ENCODE measurements at regions not wholly inside any gene's neighbourhood (a gene's known extent, or its start where the extent isn't known, plus 50 kb on each side); places are given as distances from the start of the nearest gene placed in this dataset.

GRCh38 chr15:95681836-95682544 lies 648.5 kb upstream of the NR2F2 start:
- no peaks in the 10 kb centered on the region for H3K9me1 ChIP-seq (ENCODE audit: control insufficient read depth, extremely low read depth, insufficient read depth, low read length)

GRCh38 chr15:95684126-95684525 lies 646.4 kb upstream of the NR2F2 start:
- H3K79me2 ChIP-seq (ENCODE audit: control insufficient read depth, insufficient read depth, low read length), result no peaks in the 10 kb centered on the region
- FAIRE-seq, result no peak
- no peak for DNase-seq (ENCODE audit: low read depth, low spot score)
- peaks cover 21% of the 10 kb centered on the region for H3K4me1 ChIP-seq (ENCODE audit: control insufficient read depth, extremely low read depth, insufficient read depth, low read length)
- H3K4me3 ChIP-seq (ENCODE audit: control insufficient read depth in 2 of 3, extremely low read depth in 1 of 3, insufficient read depth in 2 of 3, low read depth in 1 of 3, low read length in 3 of 3), result no peak overlapping the region
- H2AFZ ChIP-seq (ENCODE audit: control insufficient read depth, low read length), result peak overlapping the region; percentile 0
- H3K9ac ChIP-seq (ENCODE audit: control insufficient read depth, extremely low read depth, insufficient read depth, low read length), result no peak overlapping the region
- no peaks in the 10 kb centered on the region for H3K9me3 ChIP-seq (ENCODE audit: control insufficient read depth, low read depth, low read length)
- TF ChIP-seq CTCF (optimal IDR thresholded peaks at IDR 0.05 in 1 of 3, IDR thresholded peaks at IDR 0.05 in 1 of 3, conservative IDR thresholded peaks at IDR 0.05 in 1 of 3; ENCODE audit: extremely low read depth in 1 of 3, insufficient read depth in 2 of 3, low read length in 3 of 3), result no peak
- no peak for TF ChIP-seq EZH2 (IDR thresholded peaks at IDR 0.05; ENCODE audit: low read length)
- H4K20me1 ChIP-seq (ENCODE audit: control insufficient read depth, extremely low read depth, insufficient read depth, low read length), result no peaks in the 10 kb centered on the region
- H3K36me3 ChIP-seq (ENCODE audit: control insufficient read depth in 2 of 2, extremely low read depth in 1 of 2, insufficient read depth in 2 of 2, low read length in 2 of 2), result no peaks in the 10 kb centered on the region
- no peaks in the 10 kb centered on the region for H3K9me1 ChIP-seq (ENCODE audit: control insufficient read depth, extremely low read depth, insufficient read depth, low read length)
- no peaks in the 10 kb centered on the region for H3K27me3 ChIP-seq (ENCODE audit: control insufficient read depth, extremely low read depth, insufficient read depth, low read length)
- dilution Hi-C loops (cut with MboI; ENCODE audit: extremely low pct_ligation_motif_present, low sequenced_read_pairs), result no loop called here
- H3K4me2 ChIP-seq (ENCODE audit: control insufficient read depth, extremely low read depth, insufficient read depth, low read depth, low read length), result peak overlapping the region; percentile 50
- H3K27ac ChIP-seq (ENCODE audit: control insufficient read depth, insufficient read depth, low read length), result peak overlapping the region; percentile 68

More at GRCh38 chr15:95681836-95682544, 648.5 kb upstream of the NR2F2 start:
- Histone ChIP-seq H3K4me2 (ENCODE audit: control insufficient read depth, extremely low read depth, insufficient read depth, low read depth, low read length) (no peak overlapping the region), H2AFZ (ENCODE audit: control insufficient read depth, low read length) (peak overlapping the region; percentile 24), H3K9me3 (ENCODE audit: control insufficient read depth, low read depth, low read length) (no peaks in the 10 kb centered on the region), H3K4me1 (ENCODE audit: control insufficient read depth, extremely low read depth, insufficient read depth, low read length) (peaks cover 19% of the 10 kb centered on the region), H3K79me2 (ENCODE audit: control insufficient read depth, insufficient read depth, low read length) (no peaks in the 10 kb centered on the region), H3K9ac (ENCODE audit: control insufficient read depth, extremely low read depth, insufficient read depth, low read length) (no peak overlapping the region), H3K36me3 (ENCODE audit: control insufficient read depth in 2 of 2, extremely low read depth in 1 of 2, insufficient read depth in 2 of 2, low read length in 2 of 2) (no peaks in the 10 kb centered on the region), H3K27me3 (ENCODE audit: control insufficient read depth, extremely low read depth, insufficient read depth, low read length) (no peaks in the 10 kb centered on the region), H3K4me3 (ENCODE audit: control insufficient read depth in 2 of 3, extremely low read depth in 1 of 3, insufficient read depth in 2 of 3, low read depth in 1 of 3, low read length in 3 of 3) (no peak overlapping the region), H4K20me1 (ENCODE audit: control insufficient read depth, extremely low read depth, insufficient read depth, low read length) (no peaks in the 10 kb centered on the region), H3K27ac (ENCODE audit: control insufficient read depth, insufficient read depth, low read length) (no peak overlapping the region)
- no peak for FAIRE-seq
- no peak for TF ChIP-seq CTCF (optimal IDR thresholded peaks at IDR 0.05 in 1 of 3, IDR thresholded peaks at IDR 0.05 in 1 of 3, conservative IDR thresholded peaks at IDR 0.05 in 1 of 3; ENCODE audit: extremely low read depth in 1 of 3, insufficient read depth in 2 of 3, low read length in 3 of 3)
- TF ChIP-seq EZH2 (IDR thresholded peaks at IDR 0.05; ENCODE audit: low read length), result no peak
- dilution Hi-C loops (cut with MboI; ENCODE audit: extremely low pct_ligation_motif_present, low sequenced_read_pairs), result no loop called here
- no peak for DNase-seq (ENCODE audit: low read depth, low spot score)

Data from keratinocyte (primary cell).